Adrenal gland (tissue), 9 donors: ENCODE measurements at regions not wholly inside any gene's neighbourhood (a gene's known extent, or its start where the extent isn't known, plus 50 kb on each side); places are given as distances from the start of the nearest gene placed in this dataset.

ENCODE experiments used
- DNase-seq, 7 donors: peaks; one replicate each; pipeline ENCODE4 v3.0.0-alpha.2; 2019 to 2020
- H3K27ac ChIP-seq, 5 donors: fragments of 200-600 bp; sonication (generic) in 4 of 5; 1 replicate in 3 of 5; 2 replicates in 2 of 5; pipeline versions ENCODE4 v1.5.1 to v1.8.0; 2016 to 2020; ENCODE audit warnings: mild to moderate bottlenecking in 1 of 5
- H3K27me3 ChIP-seq: fragments of 200-600 bp; 2 replicates; pipeline ENCODE4 v1.8.0; 2021
- H3K36me3 ChIP-seq, 2 donors: fragments of 200-600 bp; replicated peaks in 1 of 2; 1 replicate in 1 of 2; 2 replicates in 1 of 2; pipeline versions ENCODE4 v1.5.1 to v1.8.0; 2018 to 2022
- H3K4me1 ChIP-seq, 2 donors: fragments of 200-600 bp; replicated peaks in 1 of 2; 1 replicate in 1 of 2; 2 replicates in 1 of 2; pipeline versions ENCODE4 v1.5.1 to v1.8.0; 2018 to 2021
- H3K4me3 ChIP-seq, 4 donors: fragments of 200-600 bp; sonication (generic) in 3 of 4; one replicate each; pipeline ENCODE4 v1.5.1; 2016 to 2018
- H3K9me3 ChIP-seq, 3 donors: fragments of 200-600 bp; sonication (generic) in 1 of 3; replicated peaks in 1 of 3; 1 replicate in 2 of 3; 2 replicates in 1 of 3; pipeline versions ENCODE4 v1.5.1 to v1.8.0; 2016 to 2021
- CTCF ChIP-seq, 6 experiments: fragments of 450-650 bp in 4 of 6; fragments of 200-600 bp in 2 of 6; sonication (generic) in 1 of 6; IDR thresholded peaks; 1 replicate in 5 of 6; 2 replicates in 1 of 6; pipeline versions ENCODE4 v1.5.1 to v1.8.0; 2016 to 2021; ENCODE audit warnings: antibody characterized with exemption in 6 of 6, mild to moderate bottlenecking in 2 of 6, moderate library complexity in 1 of 6
- POLR2A ChIP-seq, 2 donors: fragments of 450-650 bp; IDR thresholded peaks; one replicate each; pipeline ENCODE4 v1.6.1; 2017; ENCODE audit warnings: antibody characterized with exemption in 2 of 2, mild to moderate bottlenecking in 2 of 2, moderate library complexity in 1 of 2
- WGBS, 4 donors: extraction: QIAGEN DNeasy Blood & Tissue Kit in 2 of 4; methylation state at CpG; one replicate each; pipeline versions ENCODE4 v1.1.5 to v1.1.7; 2013 to 2017; 5-methylcytosine and 5-hydroxymethylcytosine counted together
- intact Hi-C, 2 donors: fragments of 100-400 bp; cut with DNase I; formaldehyde crosslinking; loops; one replicate each; pipeline versions ENCODE4 v1.14.1 to v1.15.0; 2022 to 2023
- donor health status: healthy with polysubstance abuse.
- donor health status: Bipolar disorder and iron deficiency.
- donor health status: DM: yes; HTN: yes; CAD: no.
- donor health status: DM: no; HTN: no; CAD: no.
- donor health status: DM: no; HTN: no; CAD: no.

DNA sequence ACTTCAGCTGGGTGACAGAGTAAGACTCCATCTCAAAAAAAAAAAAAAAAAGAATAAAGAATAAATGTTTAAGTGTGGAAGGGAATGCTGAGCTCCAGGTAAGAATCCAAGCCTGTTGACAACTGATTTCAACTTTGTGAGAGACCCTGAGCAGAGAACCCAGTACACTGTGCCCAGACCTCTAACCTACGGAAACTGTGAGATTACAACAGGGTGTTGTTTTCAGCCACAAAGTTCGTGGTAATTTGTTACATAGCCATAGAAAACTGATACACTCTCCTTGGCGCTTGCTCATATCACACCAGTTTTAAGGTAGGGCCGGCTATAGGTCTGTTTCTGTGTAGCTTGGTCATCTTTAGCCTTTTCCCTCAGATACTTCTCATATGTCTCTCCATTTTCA is 98.4 kb upstream of the PAPOLG start:
- WGBS, 4 donors = 81 to 91% (median 83%) methylated on average over 4 of the region's 4 CpGs
- DNase-seq = no peak

DNA sequence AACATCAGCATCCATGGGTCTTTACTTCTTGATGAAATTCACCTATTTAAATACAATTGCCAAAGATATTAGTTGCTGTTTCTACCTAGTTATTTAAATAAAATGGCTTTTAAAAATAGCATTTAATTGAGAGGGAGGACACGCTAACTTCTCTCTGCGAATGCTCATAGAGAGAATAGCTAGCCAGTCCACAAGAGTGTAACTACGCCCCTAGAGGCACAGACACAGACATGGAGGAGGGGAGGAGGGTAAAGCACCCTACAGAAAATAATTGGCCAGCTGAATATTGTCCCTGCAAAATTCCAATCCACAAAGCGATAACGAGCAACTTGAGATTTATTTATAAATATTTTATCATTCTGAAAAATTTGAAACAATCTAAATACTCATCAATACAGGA is 97.0 kb upstream of the PAPOLG start:
- DNase-seq = no peak
- intact Hi-C loops = no loop called here
- no peaks in the 10 kb centered on the region for H3K4me1 ChIP-seq
- H3K36me3 ChIP-seq = no peaks in the 10 kb centered on the region
- H3K4me3 ChIP-seq = no peak overlapping the region
- H3K27me3 ChIP-seq = no peaks in the 10 kb centered on the region
- TF ChIP-seq POLR2A (IDR thresholded peaks at IDR 0.05) = no peak
- no peak for TF ChIP-seq CTCF (IDR thresholded peaks at IDR 0.05)
- no peaks in the 10 kb centered on the region for H3K9me3 ChIP-seq
- WGBS, 4 donors = 62 to 81% (median 76%) methylated on average over 5 of the region's 5 CpGs
- H3K27ac ChIP-seq = no peak overlapping the region

More for the DNA sequence above, 98.4 kb upstream of the PAPOLG start:
- Histone ChIP-seq H3K27ac (no peak overlapping the region), H3K4me1 (no peaks in the 10 kb centered on the region), H3K36me3 (no peaks in the 10 kb centered on the region), H3K4me3 (no peak overlapping the region), H3K9me3 (no peaks in the 10 kb centered on the region), H3K27me3 (no peaks in the 10 kb centered on the region)
- intact Hi-C loops = no loop called here
- TF ChIP-seq CTCF (IDR thresholded peaks at IDR 0.05) (no peak), POLR2A (IDR thresholded peaks at IDR 0.05) (no peak)

DNA sequence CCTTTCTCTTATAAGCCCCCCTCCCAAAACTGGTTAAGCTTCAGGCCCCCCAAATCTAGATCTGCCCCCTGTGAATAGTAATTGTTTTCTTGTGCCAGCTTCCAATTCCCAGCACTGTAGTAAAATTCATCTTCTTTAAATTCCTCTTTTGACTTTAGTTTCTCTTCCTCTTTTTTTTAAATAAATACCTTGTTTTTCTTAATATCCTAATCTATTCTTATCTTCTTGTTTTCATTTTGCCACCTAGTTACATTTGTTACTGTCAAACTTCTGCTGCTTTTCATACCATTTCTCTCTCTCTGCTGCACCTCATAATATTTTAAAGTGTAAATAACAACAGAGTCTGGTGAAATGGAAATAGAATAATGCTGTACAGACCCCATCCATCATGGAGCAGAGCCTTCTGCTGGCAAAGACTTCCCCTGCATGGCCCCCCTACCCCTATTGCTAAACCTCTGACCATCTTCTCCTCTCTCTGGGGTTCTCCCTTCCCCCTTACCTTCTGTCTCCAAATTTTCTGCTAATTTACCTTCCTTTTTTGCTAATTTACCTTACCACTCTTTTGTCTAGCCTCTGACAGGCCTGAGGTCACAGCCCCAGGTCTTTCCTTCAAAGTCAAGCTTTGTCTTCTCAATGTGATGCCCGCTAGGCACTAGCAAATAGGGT is 94.9 kb upstream of the PAPOLG start:
- no peaks in the 10 kb centered on the region for H3K4me1 ChIP-seq
- 89 to 100% (median 96%) methylated on average over 1 of the region's 1 CpG for whole genome bisulfite sequencing, 4 donors
- H3K9me3 ChIP-seq = no peaks in the 10 kb centered on the region
- H3K27ac ChIP-seq = no peak overlapping the region
- no peak for DNase-seq
- no peaks in the 10 kb centered on the region for H3K27me3 ChIP-seq
- no peak overlapping the region for H3K4me3 ChIP-seq
- intact Hi-C loops = no loop called here
- TF ChIP-seq CTCF (IDR thresholded peaks at IDR 0.05) (no peak), POLR2A (IDR thresholded peaks at IDR 0.05) (no peak)
- no peaks in the 10 kb centered on the region for H3K36me3 ChIP-seq

DNA sequence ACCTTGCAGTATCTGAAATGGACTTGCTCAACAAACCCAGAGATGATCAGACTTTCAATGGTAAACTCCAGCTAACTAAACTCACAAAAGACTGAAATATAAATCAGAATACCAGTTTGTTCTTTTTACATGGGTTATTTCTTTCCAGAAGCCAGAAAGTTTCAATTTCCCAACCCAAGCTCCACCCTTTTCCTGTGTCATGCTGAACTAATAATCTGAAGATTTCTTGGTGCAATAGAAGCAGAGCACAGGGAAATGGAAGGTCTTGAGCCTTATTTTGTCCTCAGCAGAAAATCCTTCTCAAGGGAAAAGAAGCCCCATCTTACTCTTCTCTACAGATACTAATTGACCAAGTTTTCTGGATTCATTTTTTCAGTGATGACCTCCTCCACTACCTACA is 93.3 kb upstream of the PAPOLG start:
- TF ChIP-seq POLR2A (IDR thresholded peaks at IDR 0.05) (no peak), CTCF (IDR thresholded peaks at IDR 0.05) (no peak)
- Histone ChIP-seq H3K9me3 (no peaks in the 10 kb centered on the region), H3K4me1 (no peaks in the 10 kb centered on the region), H3K4me3 (no peak overlapping the region), H3K27ac (no peak overlapping the region), H3K27me3 (no peaks in the 10 kb centered on the region), H3K36me3 (no peaks in the 10 kb centered on the region)
- DNase-seq = no peak
- intact Hi-C loops = no loop called here
